B cell (primary cell): ENCODE measurements at regions not wholly inside any gene's neighbourhood (a gene's known extent, or its start where the extent isn't known, plus 50 kb on each side); places are given as distances from the start of the nearest gene placed in this dataset.

Source experiments
- EZH2 ChIP-seq: IDR thresholded peaks from 2 replicates; pipeline ENCODE4 v1.6.1; 2012; ENCODE audit warnings: borderline replicate concordance, low read depth, mild to moderate bottlenecking, moderate library complexity, low read length; ENCODE audit not compliant: insufficient read depth, poor library complexity, severe bottlenecking
- TF ChIP-seq, protein P1 (sequence below): fragments of 200-600 bp; IDR thresholded peaks from one replicate; pipeline ENCODE4 v1.8.0; 2022; ENCODE audit warnings: antibody characterized with exemption, mild to moderate bottlenecking

DNA sequence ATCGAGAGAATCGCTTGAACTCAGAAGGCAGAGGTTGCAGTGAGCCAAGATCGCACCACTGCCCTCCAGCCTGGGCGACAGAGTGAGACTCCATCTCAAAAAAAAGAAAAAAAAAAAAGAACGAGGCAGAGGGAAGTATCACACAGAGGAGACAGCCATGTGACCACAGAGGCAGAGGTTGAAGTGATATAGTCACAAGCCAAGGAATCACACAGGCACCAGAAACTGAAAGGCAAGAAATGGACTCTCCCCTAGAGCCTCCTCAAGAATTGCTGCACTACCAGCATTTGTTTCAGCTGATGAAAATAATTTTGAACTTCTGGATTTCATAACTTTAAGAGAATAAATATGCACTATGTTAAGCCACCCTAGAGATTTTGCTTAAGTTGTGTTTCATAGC lies 459.6 kb downstream of the PTPRC start:
- TF ChIP-seq, protein P1, sequence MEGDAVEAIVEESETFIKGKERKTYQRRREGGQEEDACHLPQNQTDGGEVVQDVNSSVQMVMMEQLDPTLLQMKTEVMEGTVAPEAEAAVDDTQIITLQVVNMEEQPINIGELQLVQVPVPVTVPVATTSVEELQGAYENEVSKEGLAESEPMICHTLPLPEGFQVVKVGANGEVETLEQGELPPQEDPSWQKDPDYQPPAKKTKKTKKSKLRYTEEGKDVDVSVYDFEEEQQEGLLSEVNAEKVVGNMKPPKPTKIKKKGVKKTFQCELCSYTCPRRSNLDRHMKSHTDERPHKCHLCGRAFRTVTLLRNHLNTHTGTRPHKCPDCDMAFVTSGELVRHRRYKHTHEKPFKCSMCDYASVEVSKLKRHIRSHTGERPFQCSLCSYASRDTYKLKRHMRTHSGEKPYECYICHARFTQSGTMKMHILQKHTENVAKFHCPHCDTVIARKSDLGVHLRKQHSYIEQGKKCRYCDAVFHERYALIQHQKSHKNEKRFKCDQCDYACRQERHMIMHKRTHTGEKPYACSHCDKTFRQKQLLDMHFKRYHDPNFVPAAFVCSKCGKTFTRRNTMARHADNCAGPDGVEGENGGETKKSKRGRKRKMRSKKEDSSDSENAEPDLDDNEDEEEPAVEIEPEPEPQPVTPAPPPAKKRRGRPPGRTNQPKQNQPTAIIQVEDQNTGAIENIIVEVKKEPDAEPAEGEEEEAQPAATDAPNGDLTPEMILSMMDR: no peak
- TF ChIP-seq EZH2: no peak
